Activated CD4-positive, alpha-beta T cell treated with anti-CD3 and anti-CD28 coated beads, Interleukin-2, amount 10 ng/mL, durations not matched to agents 24 days and 14 days (primary cell): ENCODE measurements at regions not wholly inside any gene's neighbourhood (a gene's known extent, or its start where the extent isn't known, plus 50 kb on each side); places are given as distances from the start of the nearest gene placed in this dataset.

Experiments used
- DNase-seq: peaks from one replicate; pipeline ENCODE4 v3.0.0; 2022
- H3K27ac Mint-ChIP-seq: one replicate; pipeline ENCODE4 v1.8.0; 2022; ENCODE audit warnings: mild to moderate bottlenecking, mixed read lengths
- H3K27me3 Mint-ChIP-seq: one replicate; pipeline ENCODE4 v1.8.0; 2022; ENCODE audit warnings: mixed read lengths
- H3K36me3 Mint-ChIP-seq: one replicate; pipeline ENCODE4 v1.8.0; 2022; ENCODE audit warnings: low read depth, mild to moderate bottlenecking, mixed read lengths
- H3K4me1 Mint-ChIP-seq: one replicate; pipeline ENCODE4 v1.8.0; 2021; ENCODE audit warnings: mixed read lengths
- H3K4me3 Mint-ChIP-seq: one replicate; pipeline ENCODE4 v1.8.0; 2022; ENCODE audit warnings: mild to moderate bottlenecking, moderate library complexity, mixed read lengths
- H3K9me3 Mint-ChIP-seq: one replicate; pipeline ENCODE4 v1.8.0; 2021; ENCODE audit warnings: mixed read lengths
- intact Hi-C: fragments of 100-400 bp; cut with micrococcal nuclease; formaldehyde crosslinking; loops from one replicate; pipeline ENCODE4 v1.15.1; 2023

GRCh38 chr14:101494826-101495225 lies 66.5 kb upstream of the DIO3 start:
- no peaks in the 10 kb centered on the region for H3K4me1 Mint-ChIP-seq
- intact Hi-C loops: no loop called here
- no peaks in the 10 kb centered on the region for H3K9me3 Mint-ChIP-seq
- H3K27ac Mint-ChIP-seq: no peak overlapping the region
- no peak for DNase-seq
- no peaks in the 10 kb centered on the region for H3K36me3 Mint-ChIP-seq
- no peak overlapping the region for H3K4me3 Mint-ChIP-seq
- H3K27me3 Mint-ChIP-seq: peaks cover 5% of the 10 kb centered on the region

GRCh38 chr14:101495284-101495683 lies 66.0 kb upstream of the DIO3 start:
- Mint-ChIP-seq H3K4me1 (no peaks in the 10 kb centered on the region), H3K27me3 (peaks cover 3% of the 10 kb centered on the region), H3K4me3 (no peak overlapping the region), H3K36me3 (no peaks in the 10 kb centered on the region), H3K9me3 (no peaks in the 10 kb centered on the region), H3K27ac (no peak overlapping the region)
- no peak for DNase-seq
- intact Hi-C loops: no loop called here

GRCh38 chr14:101495827-101496775 lies 65.2 kb upstream of the DIO3 start:
- H3K4me1 Mint-ChIP-seq: no peaks in the 10 kb centered on the region

GRCh38 chr14:101496776-101497683 lies 64.3 kb upstream of the DIO3 start:
- Mint-ChIP-seq H3K9me3 (no peaks in the 10 kb centered on the region), H3K27ac (no peak overlapping the region), H3K4me3 (no peak overlapping the region), H3K27me3 (peaks cover 2% of the 10 kb centered on the region), H3K4me1 (no peaks in the 10 kb centered on the region), H3K36me3 (no peaks in the 10 kb centered on the region)
- DNase-seq: no peak
- intact Hi-C loops: no loop called here

More at GRCh38 chr14:101495827-101496775, 65.2 kb upstream of the DIO3 start:
- Mint-ChIP-seq H3K27ac (no peak overlapping the region), H3K4me3 (no peak overlapping the region), H3K27me3 (peaks cover 2% of the 10 kb centered on the region), H3K36me3 (no peaks in the 10 kb centered on the region), H3K9me3 (no peaks in the 10 kb centered on the region)
- intact Hi-C loops: no loop called here
- no peak for DNase-seq

- DNase-seq: no peak
- Mint-ChIP-seq H3K4me3 (no peak overlapping the region), H3K9me3 (no peaks in the 10 kb centered on the region), H3K4me1 (no peaks in the 10 kb centered on the region), H3K27me3 (peaks cover 2% of the 10 kb centered on the region), H3K36me3 (no peaks in the 10 kb centered on the region), H3K27ac (no peak overlapping the region)
- intact Hi-C loops: no loop called here
Measured at GRCh38 chr14:101497684-101498525, 63.4 kb upstream of the DIO3 start.

- no peaks in the 10 kb centered on the region for H3K36me3 Mint-ChIP-seq
- intact Hi-C loops: no loop called here
- no peak for DNase-seq
- no peak overlapping the region for H3K4me3 Mint-ChIP-seq
- no peaks in the 10 kb centered on the region for H3K4me1 Mint-ChIP-seq
- H3K9me3 Mint-ChIP-seq: no peaks in the 10 kb centered on the region
- no peak overlapping the region for H3K27ac Mint-ChIP-seq
- peaks cover 2% of the 10 kb centered on the region for H3K27me3 Mint-ChIP-seq
Measured at GRCh38 chr14:101498526-101498860, 62.8 kb upstream of the DIO3 start.

- Mint-ChIP-seq H3K4me3 (no peak overlapping the region), H3K36me3 (no peaks in the 10 kb centered on the region), H3K9me3 (no peaks in the 10 kb centered on the region), H3K27me3 (no peaks in the 10 kb centered on the region), H3K4me1 (no peaks in the 10 kb centered on the region), H3K27ac (no peak overlapping the region)
- no peak for DNase-seq
- intact Hi-C loops: no loop called here
Measured at GRCh38 chr14:101499080-101499479, 62.2 kb upstream of the DIO3 start.

GRCh38 chr14:101499513-101499912 lies 61.8 kb upstream of the DIO3 start:
- intact Hi-C loops: no loop called here
- no peak overlapping the region for H3K4me3 Mint-ChIP-seq
- no peaks in the 10 kb centered on the region for H3K9me3 Mint-ChIP-seq
- no peaks in the 10 kb centered on the region for H3K27me3 Mint-ChIP-seq
- no peaks in the 10 kb centered on the region for H3K4me1 Mint-ChIP-seq
- H3K27ac Mint-ChIP-seq: no peak overlapping the region
- DNase-seq: no peak
- no peaks in the 10 kb centered on the region for H3K36me3 Mint-ChIP-seq

GRCh38 chr14:101500061-101500460 lies 61.2 kb upstream of the DIO3 start:
- Mint-ChIP-seq H3K27ac (no peak overlapping the region), H3K4me3 (no peak overlapping the region), H3K36me3 (no peaks in the 10 kb centered on the region), H3K9me3 (no peaks in the 10 kb centered on the region), H3K27me3 (no peaks in the 10 kb centered on the region), H3K4me1 (no peaks in the 10 kb centered on the region)
- intact Hi-C loops: no loop called here
- no peak for DNase-seq

GRCh38 chr14:101500681-101501080 lies 60.6 kb upstream of the DIO3 start:
- Mint-ChIP-seq H3K27ac (no peak overlapping the region), H3K27me3 (no peaks in the 10 kb centered on the region), H3K4me1 (no peaks in the 10 kb centered on the region), H3K4me3 (no peak overlapping the region), H3K9me3 (no peaks in the 10 kb centered on the region), H3K36me3 (no peaks in the 10 kb centered on the region)
- intact Hi-C loops: no loop called here
- no peak for DNase-seq

GRCh38 chr14:101501341-101501740 lies 60.0 kb upstream of the DIO3 start:
- Mint-ChIP-seq H3K4me3 (no peak overlapping the region), H3K36me3 (no peaks in the 10 kb centered on the region), H3K27ac (no peak overlapping the region), H3K27me3 (no peaks in the 10 kb centered on the region), H3K9me3 (no peaks in the 10 kb centered on the region), H3K4me1 (no peaks in the 10 kb centered on the region)
- no peak for DNase-seq
- intact Hi-C loops: no loop called here

GRCh38 chr14:101501858-101502615 lies 59.3 kb upstream of the DIO3 start:
- no peaks in the 10 kb centered on the region for H3K4me1 Mint-ChIP-seq
- no peak for DNase-seq
- no peaks in the 10 kb centered on the region for H3K27me3 Mint-ChIP-seq
- intact Hi-C loops: no loop called here
- no peak overlapping the region for H3K4me3 Mint-ChIP-seq
- no peak overlapping the region for H3K27ac Mint-ChIP-seq
- no peaks in the 10 kb centered on the region for H3K36me3 Mint-ChIP-seq
- no peaks in the 10 kb centered on the region for H3K9me3 Mint-ChIP-seq

- no peaks in the 10 kb centered on the region for H3K36me3 Mint-ChIP-seq
- no peaks in the 10 kb centered on the region for H3K9me3 Mint-ChIP-seq
- no peak overlapping the region for H3K27ac Mint-ChIP-seq
- H3K4me3 Mint-ChIP-seq: no peak overlapping the region
- DNase-seq: no peak
- no peaks in the 10 kb centered on the region for H3K27me3 Mint-ChIP-seq
- intact Hi-C loops: no loop called here
- H3K4me1 Mint-ChIP-seq: no peaks in the 10 kb centered on the region
Measured at GRCh38 chr14:101502761-101503392, 58.4 kb upstream of the DIO3 start.
